ENCODE measurements at regions not wholly inside any gene's neighbourhood (a gene's known extent, or its start where the extent isn't known, plus 50 kb on each side); places are given as distances from the start of the nearest gene placed in this dataset.

GRCh38 chr5:18068826-18069225 lies 434.6 kb downstream of the TAF11L14 start:
- H3K27ac ChIP-seq (ENCODE audit: low read length) = no peak overlapping the region
- H4K20me1 ChIP-seq (ENCODE audit: insufficient read depth, low read length) = no peaks in the 10 kb centered on the region
- H3K36me3 ChIP-seq (ENCODE audit: insufficient read depth, low read length) = no peaks in the 10 kb centered on the region
- no peaks in the 10 kb centered on the region for H3K79me2 ChIP-seq (ENCODE audit: insufficient read depth, low read length)
- no peak overlapping the region for H3K9ac ChIP-seq (ENCODE audit: low read depth, low read length)
- TF ChIP-seq CTCF (IDR thresholded peaks at IDR 0.05; ENCODE audit: borderline replicate concordance, extremely low read depth, low read length, poor library complexity, severe bottlenecking) (no peak), EZH2 (IDR thresholded peaks at IDR 0.05; ENCODE audit: borderline replicate concordance, low read depth, low read length, severe bottlenecking) (no peak)
- H3K4me2 ChIP-seq (ENCODE audit: insufficient read depth, low read length) = no peak overlapping the region
- no peaks in the 10 kb centered on the region for H3K4me1 ChIP-seq (ENCODE audit: insufficient read depth, low read length)
- H3K9me3 ChIP-seq (ENCODE audit: insufficient read depth, low read length, severe bottlenecking) = no peaks in the 10 kb centered on the region
- ATAC-seq (ENCODE audit: insufficient read depth, low read depth) = no peak
- no peak overlapping the region for H3K4me3 ChIP-seq (ENCODE audit: low read depth in 1 of 2, low read length in 2 of 2)
- H2AFZ ChIP-seq (ENCODE audit: low read depth, low read length) = no peak overlapping the region
- no peak for DNase-seq
- no peaks in the 10 kb centered on the region for H3K27me3 ChIP-seq (ENCODE audit: insufficient read depth, low read length, poor library complexity)

- Histone ChIP-seq H3K36me3 (ENCODE audit: insufficient read depth, low read length) (no peaks in the 10 kb centered on the region), H3K27ac (ENCODE audit: low read length) (no peak overlapping the region), H3K27me3 (ENCODE audit: insufficient read depth, low read length, poor library complexity) (no peaks in the 10 kb centered on the region), H3K9ac (ENCODE audit: low read depth, low read length) (no peak overlapping the region), H4K20me1 (ENCODE audit: insufficient read depth, low read length) (no peaks in the 10 kb centered on the region), H3K79me2 (ENCODE audit: insufficient read depth, low read length) (no peaks in the 10 kb centered on the region), H3K4me2 (ENCODE audit: insufficient read depth, low read length) (no peak overlapping the region), H3K9me3 (ENCODE audit: insufficient read depth, low read length, severe bottlenecking) (no peaks in the 10 kb centered on the region), H3K4me3 (ENCODE audit: low read depth in 1 of 2, low read length in 2 of 2) (no peak overlapping the region), H3K4me1 (ENCODE audit: insufficient read depth, low read length) (no peaks in the 10 kb centered on the region), H2AFZ (ENCODE audit: low read depth, low read length) (no peak overlapping the region)
- no peak for ATAC-seq (ENCODE audit: insufficient read depth, low read depth)
- DNase-seq = no peak
- no peak for TF ChIP-seq CTCF (IDR thresholded peaks at IDR 0.05; ENCODE audit: borderline replicate concordance, extremely low read depth, low read length, poor library complexity, severe bottlenecking)
These were observed 435.5 kb downstream of the TAF11L14 start for GRCh38 chr5:18069790-18070189.

GRCh38 chr5:18072600-18072999 lies 438.3 kb downstream of the TAF11L14 start:
- Histone ChIP-seq H2AFZ (ENCODE audit: low read depth, low read length) (no peak overlapping the region), H3K27ac (ENCODE audit: low read length) (no peak overlapping the region), H3K9ac (ENCODE audit: low read depth, low read length) (no peak overlapping the region), H3K79me2 (ENCODE audit: insufficient read depth, low read length) (no peaks in the 10 kb centered on the region), H3K27me3 (ENCODE audit: insufficient read depth, low read length, poor library complexity) (no peaks in the 10 kb centered on the region), H3K9me3 (ENCODE audit: insufficient read depth, low read length, severe bottlenecking) (no peaks in the 10 kb centered on the region), H3K4me2 (ENCODE audit: insufficient read depth, low read length) (no peak overlapping the region), H3K4me1 (ENCODE audit: insufficient read depth, low read length) (no peaks in the 10 kb centered on the region), H3K4me3 (ENCODE audit: low read depth in 1 of 2, low read length in 2 of 2) (no peak overlapping the region), H4K20me1 (ENCODE audit: insufficient read depth, low read length) (no peaks in the 10 kb centered on the region), H3K36me3 (ENCODE audit: insufficient read depth, low read length) (no peaks in the 10 kb centered on the region)
- DNase-seq (no peak), ATAC-seq (ENCODE audit: insufficient read depth, low read depth) (no peak)
- TF ChIP-seq EZH2 (IDR thresholded peaks at IDR 0.05; ENCODE audit: borderline replicate concordance, low read depth, low read length, severe bottlenecking) (no peak), CTCF (IDR thresholded peaks at IDR 0.05; ENCODE audit: borderline replicate concordance, extremely low read depth, low read length, poor library complexity, severe bottlenecking) (no peak)

- Histone ChIP-seq H3K79me2 (ENCODE audit: insufficient read depth, low read length) (no peaks in the 10 kb centered on the region), H3K27me3 (ENCODE audit: insufficient read depth, low read length, poor library complexity) (no peaks in the 10 kb centered on the region)
- ATAC-seq (ENCODE audit: insufficient read depth, low read depth) = no peak
These were observed 440.7 kb downstream of the TAF11L14 start for GRCh38 chr5:18074961-18075360.

More at GRCh38 chr5:18074961-18075360, 440.7 kb downstream of the TAF11L14 start:
- Histone ChIP-seq H3K4me3 (ENCODE audit: low read depth in 1 of 2, low read length in 2 of 2) (no peak overlapping the region), H3K27ac (ENCODE audit: low read length) (no peak overlapping the region), H3K36me3 (ENCODE audit: insufficient read depth, low read length) (no peaks in the 10 kb centered on the region), H3K9me3 (ENCODE audit: insufficient read depth, low read length, severe bottlenecking) (no peaks in the 10 kb centered on the region), H3K9ac (ENCODE audit: low read depth, low read length) (no peak overlapping the region), H4K20me1 (ENCODE audit: insufficient read depth, low read length) (no peaks in the 10 kb centered on the region), H3K4me2 (ENCODE audit: insufficient read depth, low read length) (no peak overlapping the region), H3K4me1 (ENCODE audit: insufficient read depth, low read length) (no peaks in the 10 kb centered on the region), H2AFZ (ENCODE audit: low read depth, low read length) (no peak overlapping the region)
- DNase-seq = no peak
- no peak for TF ChIP-seq EZH2 (IDR thresholded peaks at IDR 0.05; ENCODE audit: borderline replicate concordance, low read depth, low read length, severe bottlenecking)

Measured in DND-41 (cell line).